AG09309 (cell line): ENCODE measurements at regions not wholly inside any gene's neighbourhood (a gene's known extent, or its start where the extent isn't known, plus 50 kb on each side); places are given as distances from the start of the nearest gene placed in this dataset.
"Not testable (repeated sequence)": the region's sequence is repeated elsewhere in the genome, so short reads cannot be mapped to it uniquely, and the experiment has no call there.

Experiments
- DNase-seq: peaks from one replicate; pipeline ENCODE4 v3.0.0-alpha.2; 2010; ENCODE audit warnings: low read depth
- H3K4me3 ChIP-seq: 2 replicates; pipeline ENCODE4 v1.5.1; 2011; ENCODE audit warnings: mild to moderate bottlenecking, low read depth, low read length, moderate library complexity; ENCODE audit not compliant: control insufficient read depth
- TF ChIP-seq, protein P1 (sequence below): IDR thresholded peaks from 2 replicates; pipeline ENCODE4 v1.5.1; 2011; ENCODE audit warnings: mild to moderate bottlenecking, low read depth, low read length, inconsistent platforms; ENCODE audit not compliant: insufficient read depth, control insufficient read depth; ENCODE audit errors: missing control alignments

DNA sequence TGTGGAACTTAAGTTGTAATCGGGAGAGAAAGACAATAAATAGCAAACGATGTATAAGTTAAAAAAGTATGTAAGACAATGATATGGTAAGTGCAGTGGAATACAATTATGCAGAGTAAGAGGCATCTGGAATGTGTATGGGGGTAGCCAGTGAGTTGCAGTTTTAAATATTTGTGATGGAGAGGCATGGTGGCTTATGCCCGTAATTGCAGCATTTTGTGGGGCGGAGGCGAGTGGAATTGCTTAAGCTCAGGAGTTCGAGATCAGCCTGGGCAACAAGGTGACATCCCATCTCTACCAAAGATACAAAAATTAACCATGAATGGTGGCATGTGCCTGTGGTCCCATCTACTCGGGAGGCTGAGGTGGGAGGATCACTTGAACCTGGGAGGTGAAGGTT lies 52.5 kb upstream of the WDFY3 start:
- no peak for DNase-seq
- no peak overlapping the region for H3K4me3 ChIP-seq
- TF ChIP-seq, protein P1, sequence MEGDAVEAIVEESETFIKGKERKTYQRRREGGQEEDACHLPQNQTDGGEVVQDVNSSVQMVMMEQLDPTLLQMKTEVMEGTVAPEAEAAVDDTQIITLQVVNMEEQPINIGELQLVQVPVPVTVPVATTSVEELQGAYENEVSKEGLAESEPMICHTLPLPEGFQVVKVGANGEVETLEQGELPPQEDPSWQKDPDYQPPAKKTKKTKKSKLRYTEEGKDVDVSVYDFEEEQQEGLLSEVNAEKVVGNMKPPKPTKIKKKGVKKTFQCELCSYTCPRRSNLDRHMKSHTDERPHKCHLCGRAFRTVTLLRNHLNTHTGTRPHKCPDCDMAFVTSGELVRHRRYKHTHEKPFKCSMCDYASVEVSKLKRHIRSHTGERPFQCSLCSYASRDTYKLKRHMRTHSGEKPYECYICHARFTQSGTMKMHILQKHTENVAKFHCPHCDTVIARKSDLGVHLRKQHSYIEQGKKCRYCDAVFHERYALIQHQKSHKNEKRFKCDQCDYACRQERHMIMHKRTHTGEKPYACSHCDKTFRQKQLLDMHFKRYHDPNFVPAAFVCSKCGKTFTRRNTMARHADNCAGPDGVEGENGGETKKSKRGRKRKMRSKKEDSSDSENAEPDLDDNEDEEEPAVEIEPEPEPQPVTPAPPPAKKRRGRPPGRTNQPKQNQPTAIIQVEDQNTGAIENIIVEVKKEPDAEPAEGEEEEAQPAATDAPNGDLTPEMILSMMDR: no peak

DNA sequence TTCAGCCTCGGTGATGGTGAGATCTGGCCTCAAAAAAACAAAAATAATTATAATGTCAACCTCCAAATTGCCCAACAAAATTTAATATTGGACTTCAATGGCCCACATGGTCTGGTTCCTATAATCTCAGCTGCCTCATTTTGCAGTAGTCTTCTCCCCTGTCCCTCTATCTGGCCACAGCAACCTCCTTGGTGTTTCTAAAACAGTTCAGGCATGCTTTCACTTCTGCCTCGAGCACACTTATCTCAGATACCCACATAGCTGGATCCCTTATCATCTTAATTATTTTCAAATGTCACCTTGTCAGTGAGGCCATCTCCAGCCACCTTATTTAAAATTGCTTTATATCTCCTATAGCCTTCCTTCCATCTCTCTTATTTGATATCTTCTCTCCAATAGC lies 52.9 kb upstream of the WDFY3 start:
- DNase-seq: no peak
- TF ChIP-seq, protein P1: no peak
- H3K4me3 ChIP-seq: no peak overlapping the region

DNA sequence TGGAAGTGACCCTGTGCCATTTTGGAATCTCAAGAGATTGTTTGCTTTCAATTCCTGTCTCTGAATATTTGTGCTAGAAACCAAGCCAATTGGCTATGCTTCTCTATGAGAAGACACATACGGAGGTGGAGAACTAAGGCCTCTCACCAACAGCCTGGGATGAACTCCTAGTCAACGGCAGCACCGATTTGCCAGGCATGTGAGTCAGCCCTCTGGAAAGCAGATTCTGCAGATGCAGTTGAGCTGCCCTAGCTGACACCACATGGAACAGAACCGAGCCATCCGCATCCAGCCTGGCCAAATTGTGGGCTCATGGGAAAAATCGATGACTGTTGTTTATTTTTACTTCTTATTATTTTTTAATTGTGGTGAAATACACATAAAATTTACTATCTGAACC lies 58.2 kb upstream of the WDFY3 start:
- no peak overlapping the region for H3K4me3 ChIP-seq
- no peak for DNase-seq
- TF ChIP-seq, protein P1: no peak

DNA sequence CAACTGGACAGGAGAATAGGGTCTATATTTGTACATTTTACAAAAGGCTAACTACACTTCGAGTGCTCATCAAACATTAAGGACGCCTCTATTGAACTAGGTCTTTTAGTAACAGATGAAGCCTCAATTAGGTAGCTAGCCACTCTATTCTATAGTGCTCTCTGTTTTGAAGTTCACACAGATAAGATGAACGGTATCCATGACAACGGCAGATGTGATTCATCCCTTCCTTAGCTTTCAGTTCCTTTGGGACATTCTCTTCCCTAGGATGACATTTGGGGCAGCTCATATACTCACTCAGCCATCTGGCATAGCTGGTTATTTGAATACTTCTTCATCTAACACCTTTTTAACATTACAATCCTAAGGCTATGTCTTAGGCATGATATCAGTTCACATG lies 62.4 kb upstream of the WDFY3 start:
- TF ChIP-seq, protein P1: no peak
- H3K4me3 ChIP-seq: no peak overlapping the region
- DNase-seq: no peak

DNA sequence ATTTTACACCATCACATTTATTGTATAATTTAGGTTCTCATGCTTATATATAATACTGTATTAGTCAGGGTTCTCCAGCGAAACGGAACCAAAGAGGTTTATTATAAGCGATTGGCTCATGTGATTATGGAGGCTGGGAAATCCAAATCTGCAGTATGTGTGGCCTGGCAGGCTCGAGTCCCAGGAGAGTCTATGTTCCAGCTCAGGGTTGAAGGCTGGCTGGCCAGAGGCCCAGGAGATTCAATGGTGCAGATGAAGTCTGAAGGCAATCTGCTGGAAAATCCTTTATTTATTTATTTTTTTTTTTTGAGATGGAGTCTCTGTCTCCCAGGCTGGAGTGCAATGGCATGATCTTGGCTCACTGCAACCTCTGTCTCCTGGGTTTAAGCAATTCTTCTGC lies 63.0 kb upstream of the WDFY3 start:
- H3K4me3 ChIP-seq: no peak overlapping the region
- TF ChIP-seq, protein P1: no peak
- DNase-seq: no peak

DNA sequence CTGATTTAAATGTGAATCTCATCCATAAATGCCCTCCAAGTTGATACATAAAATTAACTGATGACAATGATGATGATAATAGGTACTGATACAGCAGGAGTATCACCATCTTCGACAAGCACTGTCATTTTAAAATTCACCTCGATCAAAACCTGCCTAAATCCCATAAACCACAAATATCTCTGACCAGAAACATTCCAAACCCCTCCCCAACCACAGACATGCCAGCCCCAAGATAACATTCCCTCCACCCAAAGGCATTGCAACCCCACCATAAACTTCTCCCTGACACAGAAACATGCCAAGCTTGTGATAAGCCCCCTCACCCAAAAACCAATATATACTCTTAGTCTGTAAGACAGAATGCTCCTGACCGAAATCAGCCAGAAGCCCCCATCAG lies 63.7 kb upstream of the WDFY3 start:
- TF ChIP-seq, protein P1: no peak
- DNase-seq: no peak
- H3K4me3 ChIP-seq: no peak overlapping the region

DNA sequence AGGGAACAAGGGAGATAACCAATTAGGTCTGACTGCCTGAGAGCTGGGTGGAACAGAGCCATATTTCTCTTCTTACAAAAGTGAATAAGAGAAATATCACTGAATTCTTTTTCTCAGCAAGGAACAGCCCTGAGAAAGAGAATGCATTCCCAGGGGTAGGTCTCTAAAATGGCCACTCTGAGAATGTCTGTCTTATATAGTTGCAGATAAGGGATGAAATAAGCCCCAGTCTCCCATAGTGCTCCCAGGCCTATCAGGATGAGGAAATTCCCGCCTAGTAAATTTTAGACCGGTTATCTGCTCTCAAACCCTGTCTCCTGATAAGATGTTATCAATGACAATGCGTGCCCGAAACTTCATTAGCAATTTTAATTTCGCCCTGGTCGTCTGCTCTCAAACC lies 67.3 kb upstream of the WDFY3 start:
- not testable (repeated sequence) for H3K4me3 ChIP-seq, DNase-seq

DNA sequence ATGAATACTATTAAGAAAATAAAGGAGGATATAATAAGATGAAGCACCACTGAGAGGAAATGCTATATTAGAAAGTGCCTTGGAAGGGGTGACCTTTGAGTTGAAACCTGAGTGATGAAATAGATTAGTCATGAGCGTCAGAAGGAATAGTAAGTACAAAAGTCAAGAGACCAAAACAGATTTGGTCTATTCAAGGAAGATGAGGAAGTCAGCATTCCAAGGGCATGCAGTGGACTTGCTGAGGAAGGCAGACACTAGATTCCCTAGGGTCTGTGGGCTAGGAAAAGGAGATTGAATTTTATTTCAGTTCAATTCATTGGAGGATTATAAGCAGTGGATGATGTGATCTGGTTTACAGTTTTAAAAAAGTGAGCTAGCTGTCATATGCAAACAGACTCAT lies 73.0 kb upstream of the WDFY3 start:
- no peak overlapping the region for H3K4me3 ChIP-seq
- TF ChIP-seq, protein P1: no peak
- DNase-seq: no peak

DNA sequence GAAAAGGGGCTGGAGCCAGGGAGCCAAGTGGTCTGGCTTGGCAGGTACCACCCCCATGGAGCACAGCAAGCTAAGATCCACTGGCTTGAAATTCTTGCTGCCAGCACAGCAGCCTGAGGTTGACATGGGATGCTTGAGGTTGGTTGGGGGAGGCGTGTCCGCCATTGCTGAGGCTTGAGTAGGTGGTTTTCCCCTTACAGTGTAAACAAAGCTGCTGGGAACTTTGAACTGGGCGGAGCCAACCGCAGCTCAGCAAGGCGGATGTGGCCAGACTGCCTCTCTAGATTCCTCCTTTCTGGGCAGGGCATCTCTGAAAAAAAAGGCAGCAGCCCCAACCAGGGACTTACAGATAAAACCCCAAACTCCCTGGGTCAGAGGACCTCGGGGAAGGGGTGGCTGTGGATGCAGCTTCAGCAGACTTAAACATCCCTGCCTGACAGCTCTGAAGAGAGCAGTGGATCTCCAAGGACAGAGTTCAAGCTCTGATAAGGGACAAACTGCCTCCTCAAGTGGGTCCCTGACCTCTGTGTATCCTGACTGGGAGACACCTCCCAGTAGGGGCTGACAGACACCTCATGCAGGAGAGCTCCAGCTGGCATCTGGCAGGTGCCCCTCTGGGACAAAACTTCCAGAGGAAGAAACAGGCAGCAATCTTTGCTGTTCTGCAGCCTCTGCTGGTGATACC lies 77.5 kb upstream of the WDFY3 start:
- DNase-seq, H3K4me3 ChIP-seq: not testable (repeated sequence)
